HEK293 (cell line): ENCODE measurements at regions not wholly inside any gene's neighbourhood (a gene's known extent, or its start where the extent isn't known, plus 50 kb on each side); places are given as distances from the start of the nearest gene placed in this dataset.

ENCODE experiments used
- CTCF ChIA-PET: fragments of 350-600 bp; formaldehyde crosslinking; extraction: SDS; loops from one replicate; lab custom pipeline; 2021; ENCODE audit warnings: antibody characterized with exemption; lab: Yijun Ruan, JAX
- POLR2A ChIA-PET: fragments of 300-600 bp; formaldehyde crosslinking; extraction: SDS; loops from one replicate; lab custom pipeline; 2020; ENCODE audit warnings: antibody characterized with exemption, inconsistent platforms; lab: Yijun Ruan, JAX
- H3K27ac ChIP-seq: fragments of 200-500 bp; sonication (Bioruptor generic); 2 replicates; pipeline ENCODE4 v1.5.1; 2014; ENCODE audit warnings: low read depth, low read length, control low read depth, inconsistent platforms; ENCODE audit errors: extremely low read depth
- H3K36me3 ChIP-seq, 2 experiments: fragments of 200-500 bp in 1 of 2; sonication (Bioruptor generic) in 1 of 2; 1 replicate in 1 of 2; 2 replicates in 1 of 2; pipeline ENCODE4 v1.5.1; 2014 to 2017; ENCODE audit warnings: inconsistent platforms in 2 of 2, low read length in 2 of 2; ENCODE audit not compliant: control insufficient read depth in 2 of 2, insufficient read depth in 1 of 2
- H3K4me1 ChIP-seq: fragments of 200-500 bp; sonication (Bioruptor generic); 2 replicates; pipeline ENCODE4 v1.5.1; 2014; ENCODE audit warnings: mild to moderate bottlenecking, low read length, inconsistent platforms; ENCODE audit not compliant: control insufficient read depth, insufficient read depth
- H3K4me3 ChIP-seq: 2 replicates; pipeline ENCODE4 v1.5.1; 2011; ENCODE audit warnings: low read depth, mild to moderate bottlenecking, control low read depth, low read length, moderate library complexity
- H3K9me3 ChIP-seq: fragments of 200-500 bp; sonication (Bioruptor generic); 2 replicates; pipeline ENCODE4 v1.5.1; 2014; ENCODE audit warnings: low read depth, low read length, inconsistent platforms; ENCODE audit not compliant: control insufficient read depth, insufficient read depth
- AEBP2 ChIP-seq: fragments of 450-650 bp; formaldehyde crosslinking; IDR thresholded peaks from 2 replicates; pipeline ENCODE4 v1.5.1; 2016; ENCODE audit warnings: missing biosample characterization, missing genetic modification characterization, borderline replicate concordance
- EGR2 ChIP-seq: fragments of 450-650 bp; formaldehyde crosslinking; IDR thresholded peaks from 2 replicates; pipeline ENCODE4 v1.5.1; 2016; ENCODE audit warnings: low read depth, missing biosample characterization, missing genetic modification characterization
- INSM2 ChIP-seq: fragments of 450-650 bp; formaldehyde crosslinking; IDR thresholded peaks from 2 replicates; pipeline ENCODE4 v1.5.1; 2016; ENCODE audit warnings: missing biosample characterization, missing genetic modification characterization
- KLF17 ChIP-seq: fragments of 450-650 bp; formaldehyde crosslinking; IDR thresholded peaks from 2 replicates; pipeline ENCODE4 v1.5.1; 2016; ENCODE audit warnings: missing biosample characterization, missing genetic modification characterization
- PRDM6 ChIP-seq: fragments of 450-650 bp; formaldehyde crosslinking; IDR thresholded peaks from 2 replicates; pipeline ENCODE4 v1.5.1; 2017; ENCODE audit warnings: missing biosample characterization, missing genetic modification characterization
- SP2 ChIP-seq: fragments of 450-650 bp; formaldehyde crosslinking; IDR thresholded peaks from 2 replicates; pipeline ENCODE4 v1.5.1; 2016; ENCODE audit warnings: missing biosample characterization, missing genetic modification characterization
- ZBTB6 ChIP-seq: fragments of 450-650 bp; formaldehyde crosslinking; IDR thresholded peaks from 2 replicates; pipeline ENCODE4 v1.5.1; 2017; ENCODE audit warnings: missing biosample characterization, missing genetic modification characterization
- ZFP41 ChIP-seq: fragments of 450-650 bp; formaldehyde crosslinking; IDR thresholded peaks from 2 replicates; pipeline ENCODE4 v1.5.1; 2016; ENCODE audit warnings: missing biosample characterization, missing genetic modification characterization, borderline replicate concordance
- ZNF239 ChIP-seq: fragments of 450-650 bp; formaldehyde crosslinking; IDR thresholded peaks from 2 replicates; pipeline ENCODE4 v1.5.1; 2016; ENCODE audit warnings: missing biosample characterization, missing genetic modification characterization
- ZNF280C ChIP-seq: fragments of 450-650 bp; formaldehyde crosslinking; IDR thresholded peaks from 2 replicates; pipeline ENCODE4 v1.5.1; 2016; ENCODE audit warnings: missing biosample characterization, missing genetic modification characterization
- ZNF311 ChIP-seq: fragments of 450-650 bp; formaldehyde crosslinking; IDR thresholded peaks from 2 replicates; pipeline ENCODE4 v1.5.1; 2017; ENCODE audit warnings: missing biosample characterization, missing genetic modification characterization, borderline replicate concordance
- ZNF335 ChIP-seq: fragments of 450-650 bp; formaldehyde crosslinking; conservative IDR thresholded peaks from 2 replicates; pipeline ENCODE4 v1.5.1; 2016; ENCODE audit warnings: missing biosample characterization, missing genetic modification characterization
- ZNF350 ChIP-seq: fragments of 450-650 bp; formaldehyde crosslinking; IDR thresholded peaks from 2 replicates; pipeline ENCODE4 v1.5.0; 2017; ENCODE audit warnings: missing biosample characterization, mild to moderate bottlenecking, missing genetic modification characterization
- ZNF473 ChIP-seq: fragments of 450-650 bp; formaldehyde crosslinking; IDR thresholded peaks from 2 replicates; pipeline ENCODE4 v1.5.1; 2017; ENCODE audit warnings: missing biosample characterization, missing genetic modification characterization
- ZNF518A ChIP-seq: fragments of 450-650 bp; formaldehyde crosslinking; conservative IDR thresholded peaks from 2 replicates; pipeline ENCODE4 v1.5.1; 2016; ENCODE audit warnings: low read depth, missing biosample characterization, missing genetic modification characterization
- ZNF521 ChIP-seq: fragments of 450-650 bp; formaldehyde crosslinking; IDR thresholded peaks from 2 replicates; pipeline ENCODE4 v1.5.1; 2017; ENCODE audit warnings: missing biosample characterization, mild to moderate bottlenecking, missing genetic modification characterization
- ZNF600 ChIP-seq: fragments of 450-650 bp; formaldehyde crosslinking; IDR thresholded peaks from 2 replicates; pipeline ENCODE4 v1.5.1; 2016; ENCODE audit warnings: missing biosample characterization, missing genetic modification characterization
- ZNF629 ChIP-seq: fragments of 450-650 bp; formaldehyde crosslinking; IDR thresholded peaks from 2 replicates; pipeline ENCODE4 v1.5.1; 2017; ENCODE audit warnings: missing biosample characterization, missing genetic modification characterization
- ZNF776 ChIP-seq: fragments of 450-650 bp; formaldehyde crosslinking; IDR thresholded peaks from 2 replicates; pipeline ENCODE4 v1.5.0; 2017; ENCODE audit warnings: missing biosample characterization, missing genetic modification characterization, borderline replicate concordance

GRCh38 chr12:126663304-126664094, 1598.3 kb downstream of the AACS start (continued):
- TF ChIP-seq AEBP2 (tag by site-specific recombination), result no peak

GRCh38 chr12:126667339-126667738, 1599.6 kb upstream of the TMEM132C start:
- Histone ChIP-seq H3K27ac (no peak overlapping the region), H3K4me1 (no peaks in the 10 kb centered on the region), H3K4me3 (no peak overlapping the region), H3K36me3 (no peaks in the 10 kb centered on the region), H3K9me3 (no peaks in the 10 kb centered on the region)
- POLR2A ChIA-PET, result no interaction called here
- CTCF ChIA-PET, result no interaction called here
- TF ChIP-seq ZNF629 (tag by site-specific recombination) (no peak), INSM2 (tag by site-specific recombination) (no peak), ZNF776 (tag by site-specific recombination) (no peak), ZNF600 (tag by site-specific recombination) (no peak), ZNF239 (tag by site-specific recombination) (no peak), EGR2 (tag by site-specific recombination) (no peak), ZNF335 (tag by site-specific recombination) (no peak), PRDM6 (tag by site-specific recombination) (no peak), ZFP41 (no peak), ZNF521 (no peak), ZNF350 (tag by site-specific recombination) (no peak), KLF17 (no peak), ZNF311 (tag by site-specific recombination) (no peak), ZNF473 (tag by site-specific recombination) (no peak), ZNF518A (tag by site-specific recombination) (no peak), ZNF280C (tag by site-specific recombination) (no peak), ZBTB6 (tag by site-specific recombination) (no peak), SP2 (no peak)
